Ovary (tissue), 7 donors: ENCODE measurements at regions not wholly inside any gene's neighbourhood (a gene's known extent, or its start where the extent isn't known, plus 50 kb on each side); places are given as distances from the start of the nearest gene placed in this dataset.
"Not testable (repeated sequence)": the region's sequence is repeated elsewhere in the genome, so short reads cannot be mapped to it uniquely, and the experiment has no call there.

Experiments
- DNase-seq, 5 donors: peaks; one replicate each; pipeline ENCODE4 v3.0.0-alpha.2; 2019 to 2020
- H3K27ac ChIP-seq, 2 donors: fragments of 200-600 bp; one replicate each; pipeline versions ENCODE4 v1.5.1 to v1.8.0; 2019 to 2022
- H3K27me3 ChIP-seq: fragments of 200-600 bp; one replicate; pipeline ENCODE4 v1.8.0; 2022
- H3K36me3 ChIP-seq: fragments of 200-600 bp; sonication (generic); one replicate; pipeline ENCODE4 v1.5.1; 2019
- H3K4me1 ChIP-seq: one replicate; pipeline ENCODE4 v1.8.1; 2013; ENCODE audit warnings: mild to moderate bottlenecking, moderate library complexity; ENCODE audit not compliant: insufficient read depth
- H3K4me3 ChIP-seq: fragments of 200-600 bp; sonication (generic); one replicate; pipeline ENCODE4 v1.5.1; 2017
- H3K9me3 ChIP-seq, 2 donors: fragments of 200-600 bp in 1 of 2; sonication (generic) in 1 of 2; one replicate each; pipeline versions ENCODE4 v1.5.1 to v1.8.1; 2013 to 2019; ENCODE audit warnings: mild to moderate bottlenecking in 1 of 2, moderate library complexity in 1 of 2
- EP300 ChIP-seq: sonication (generic); formaldehyde crosslinking; IDR thresholded peaks from one replicate; pipeline ENCODE4 v1.6.1; 2017; ENCODE audit warnings: antibody characterized with exemption
- POLR2A ChIP-seq: fragments of 450-650 bp; IDR thresholded peaks from one replicate; pipeline ENCODE4 v1.6.1; 2017; ENCODE audit warnings: antibody characterized with exemption, mild to moderate bottlenecking, moderate library complexity
- WGBS, 3 donors: extraction: QIAGEN DNeasy Blood & Tissue Kit in 1 of 3; methylation state at CpG; one replicate each; pipeline versions ENCODE4 v1.1.5 to v1.1.7; 2013 to 2017; 5-methylcytosine and 5-hydroxymethylcytosine counted together
- intact Hi-C, 4 donors: fragments of 100-400 bp; cut with DNase I; formaldehyde crosslinking; loops; one replicate each; pipeline versions ENCODE4 v1.11.0 to v1.15.1; 2022 to 2023
- TF ChIP-seq, protein P1 (sequence below), 3 donors: fragments of 450-650 bp in 2 of 3; fragments of 200-600 bp in 1 of 3; IDR thresholded peaks; one replicate each; pipeline versions ENCODE4 v1.5.1 to v1.8.0; 2016 to 2022; ENCODE audit warnings: antibody characterized with exemption in 3 of 3, mild to moderate bottlenecking in 1 of 3
- donor health status: DM: no; HTN: no; CAD: no; lungs with moderate emphysema.
- donor health status: DM: no; HTN: no; CAD: no.
- donor health status: Bipolar disorder and iron deficiency.
- donor health status: DM: no; HTN: no; CAD: no.
- donor health status: DM: yes; HTN: yes; CAD: no.

DNA sequence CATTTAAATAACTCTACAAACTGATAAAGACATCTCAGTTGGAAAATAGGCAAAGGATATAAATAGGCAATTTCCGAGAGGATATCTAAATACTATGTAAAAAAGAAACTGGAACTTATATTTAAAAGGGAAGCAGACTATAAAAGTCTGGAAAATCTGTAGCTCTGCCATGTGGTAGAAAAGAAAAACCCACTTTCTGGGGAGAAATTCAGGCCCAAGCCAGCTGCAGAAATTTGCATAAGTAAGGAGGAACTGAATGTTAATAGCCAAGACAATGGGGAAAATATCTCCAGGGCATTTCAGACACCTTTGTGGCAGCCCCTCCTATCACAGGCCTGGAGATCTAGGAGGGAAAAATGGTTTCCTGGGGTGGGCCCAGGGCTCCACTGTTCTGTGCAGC, 97.8 kb upstream of the ZBED5 start:
- Histone ChIP-seq H3K4me1 (no peaks in the 10 kb centered on the region), H3K4me3 (no peak overlapping the region), H3K36me3 (no peaks in the 10 kb centered on the region), H3K27ac (no peak overlapping the region), H3K9me3 (peaks cover 0 to 4% of the 10 kb centered on the region in 2 donors), H3K27me3 (no peaks in the 10 kb centered on the region)
- intact Hi-C loops: no loop called here
- DNase-seq: no peak
- WGBS, 3 donors: 55 to 88% (median 73%) methylated on average over 1 of the region's 1 CpG
- TF ChIP-seq, protein P1, sequence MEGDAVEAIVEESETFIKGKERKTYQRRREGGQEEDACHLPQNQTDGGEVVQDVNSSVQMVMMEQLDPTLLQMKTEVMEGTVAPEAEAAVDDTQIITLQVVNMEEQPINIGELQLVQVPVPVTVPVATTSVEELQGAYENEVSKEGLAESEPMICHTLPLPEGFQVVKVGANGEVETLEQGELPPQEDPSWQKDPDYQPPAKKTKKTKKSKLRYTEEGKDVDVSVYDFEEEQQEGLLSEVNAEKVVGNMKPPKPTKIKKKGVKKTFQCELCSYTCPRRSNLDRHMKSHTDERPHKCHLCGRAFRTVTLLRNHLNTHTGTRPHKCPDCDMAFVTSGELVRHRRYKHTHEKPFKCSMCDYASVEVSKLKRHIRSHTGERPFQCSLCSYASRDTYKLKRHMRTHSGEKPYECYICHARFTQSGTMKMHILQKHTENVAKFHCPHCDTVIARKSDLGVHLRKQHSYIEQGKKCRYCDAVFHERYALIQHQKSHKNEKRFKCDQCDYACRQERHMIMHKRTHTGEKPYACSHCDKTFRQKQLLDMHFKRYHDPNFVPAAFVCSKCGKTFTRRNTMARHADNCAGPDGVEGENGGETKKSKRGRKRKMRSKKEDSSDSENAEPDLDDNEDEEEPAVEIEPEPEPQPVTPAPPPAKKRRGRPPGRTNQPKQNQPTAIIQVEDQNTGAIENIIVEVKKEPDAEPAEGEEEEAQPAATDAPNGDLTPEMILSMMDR (IDR thresholded peaks at IDR 0.05): no peak
- TF ChIP-seq POLR2A: no peak
- TF ChIP-seq EP300: no peak

DNA sequence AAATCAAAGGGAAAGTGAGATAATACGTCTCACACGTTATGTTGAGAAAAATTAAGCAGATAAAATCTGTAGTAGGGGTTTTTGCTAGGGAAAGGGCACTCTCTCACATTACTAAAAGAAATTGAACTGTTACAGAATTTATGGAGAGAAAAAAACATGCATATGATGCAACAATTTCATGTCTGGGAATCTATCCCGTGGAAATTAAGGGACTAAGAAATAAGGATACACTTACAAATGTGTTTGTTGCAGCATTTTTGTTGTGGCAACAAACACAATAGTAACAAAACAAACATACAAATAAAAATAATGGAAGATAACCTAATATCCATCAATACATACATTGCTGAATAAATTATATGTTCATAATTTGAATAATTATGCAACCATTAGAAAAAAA, 96.3 kb upstream of the ZBED5 start:
- Histone ChIP-seq H3K36me3 (no peaks in the 10 kb centered on the region), H3K9me3 (peaks cover 0 to 4% of the 10 kb centered on the region in 2 donors), H3K4me3 (no peak overlapping the region), H3K4me1 (no peaks in the 10 kb centered on the region), H3K27me3 (no peaks in the 10 kb centered on the region), H3K27ac (no peak overlapping the region)
- TF ChIP-seq EP300 (no peak), POLR2A (no peak)
- TF ChIP-seq, protein P1 (IDR thresholded peaks at IDR 0.05): no peak
- 78 to 82% (median 82%) methylated on average over 3 of the region's 3 CpGs for WGBS, 3 donors
- intact Hi-C loops: no loop called here
- DNase-seq: no peak

DNA sequence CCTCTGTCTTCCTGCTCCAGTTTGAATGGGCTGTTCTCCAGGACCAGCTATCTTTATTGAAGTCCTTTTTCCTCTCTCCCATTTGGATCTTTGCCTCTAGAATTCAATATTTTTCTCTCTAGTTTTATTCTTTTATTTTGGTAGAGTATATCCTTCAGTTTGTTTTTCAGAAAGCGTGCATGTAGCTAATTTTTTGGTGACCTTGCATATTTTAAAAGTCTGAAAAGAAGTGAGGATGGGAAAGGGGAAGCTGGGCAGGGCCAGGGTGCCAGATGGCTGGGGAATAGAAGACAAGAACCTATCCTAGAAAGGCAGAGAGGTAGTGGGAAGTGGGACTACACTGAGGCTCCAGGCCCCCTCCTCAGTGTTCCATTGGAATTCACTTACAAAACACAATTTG, 95.0 kb upstream of the ZBED5 start:
- 0 to 22% (median 22%) methylated on average over 1 of the region's 1 CpG for WGBS, 3 donors
- Histone ChIP-seq H3K4me3 (no peak overlapping the region), H3K4me1 (no peaks in the 10 kb centered on the region), H3K9me3 (no peaks in the 10 kb centered on the region), H3K36me3 (no peaks in the 10 kb centered on the region), H3K27me3 (no peaks in the 10 kb centered on the region), H3K27ac (no peak overlapping the region)
- intact Hi-C loops: no loop called here
- DNase-seq: no peak
- TF ChIP-seq POLR2A: no peak
- TF ChIP-seq, protein P1 (IDR thresholded peaks at IDR 0.05): no peak
- TF ChIP-seq EP300: no peak

DNA sequence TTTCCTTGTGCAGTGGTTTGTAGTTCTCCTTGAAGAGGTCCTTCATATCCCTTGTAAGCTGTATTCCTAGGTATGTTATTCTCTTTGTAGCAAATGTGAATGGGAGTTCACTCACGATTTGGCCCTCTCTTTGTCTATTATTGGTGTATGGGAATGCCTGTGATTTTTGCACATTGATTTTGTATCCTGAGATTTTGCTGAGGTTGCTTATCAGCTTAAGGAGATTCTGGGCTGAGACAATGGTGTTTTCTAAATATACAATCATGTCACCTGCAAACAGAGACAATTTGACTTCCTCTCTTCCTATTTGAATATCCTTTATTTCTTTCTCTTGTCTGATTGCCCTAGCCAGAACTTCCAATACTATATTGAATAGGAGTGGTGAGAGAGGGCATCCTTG, 90.1 kb upstream of the ZBED5 start:
- H3K4me1 ChIP-seq, H3K27ac ChIP-seq, H3K27me3 ChIP-seq, H3K36me3 ChIP-seq, H3K4me3 ChIP-seq, DNase-seq, H3K9me3 ChIP-seq, intact Hi-C loops: not testable (repeated sequence)
- WGBS, 3 donors: 87 to 90% (median 90%) methylated on average over 1 of the region's 1 CpG

DNA sequence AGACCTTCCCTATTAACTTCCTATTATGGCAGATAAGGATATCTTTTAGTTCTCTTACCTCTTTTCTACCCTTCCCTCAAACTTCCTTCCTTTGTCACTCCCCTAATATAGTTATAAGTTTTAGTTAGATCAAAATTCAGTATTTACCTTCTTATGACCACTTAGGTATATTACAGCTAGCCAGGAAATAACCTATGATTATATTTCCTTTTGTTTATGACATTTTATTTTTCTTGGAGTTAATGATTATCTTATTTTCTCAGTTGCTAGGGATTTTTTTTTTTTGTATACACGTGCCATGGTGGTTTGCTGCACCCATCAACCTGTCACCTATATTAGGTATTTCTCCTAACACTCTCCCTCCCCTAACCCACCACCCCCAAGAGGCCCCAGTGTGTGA, 88.2 kb upstream of the ZBED5 start:
- Histone ChIP-seq H3K27ac (no peak overlapping the region), H3K4me1 (no peaks in the 10 kb centered on the region), H3K9me3 (no peaks in the 10 kb centered on the region), H3K27me3 (no peaks in the 10 kb centered on the region), H3K36me3 (no peaks in the 10 kb centered on the region), H3K4me3 (no peak overlapping the region)
- WGBS, 3 donors: 59 to 80% (median 68%) methylated on average over 1 of the region's 1 CpG
- intact Hi-C loops: no loop called here
- DNase-seq: no peak
- TF ChIP-seq, protein P1 (IDR thresholded peaks at IDR 0.05): no peak
- TF ChIP-seq POLR2A (no peak), EP300 (no peak)
